Sigmoid colon (tissue), 4 donors: ENCODE measurements at regions not wholly inside any gene's neighbourhood (a gene's known extent, or its start where the extent isn't known, plus 50 kb on each side); places are given as distances from the start of the nearest gene placed in this dataset.

Source experiments
- CTCF ChIP-seq, 4 experiments: fragments of 450-650 bp in 3 of 4; fragments of 200-600 bp in 1 of 4; IDR thresholded peaks; one replicate each; pipeline ENCODE4 v1.5.1; 2016 to 2019; ENCODE audit warnings: antibody characterized with exemption in 4 of 4, mild to moderate bottlenecking in 3 of 4, moderate library complexity in 2 of 4
- EP300 ChIP-seq, 4 donors: sonication (generic); formaldehyde crosslinking; IDR thresholded peaks; one replicate each; pipeline ENCODE4 v1.6.1; 2017; ENCODE audit warnings: antibody characterized with exemption in 4 of 4
- POLR2A ChIP-seq, 2 donors: fragments of 450-650 bp; IDR thresholded peaks; one replicate each; pipeline ENCODE4 v1.6.1; 2016; ENCODE audit warnings: antibody characterized with exemption in 2 of 2, mild to moderate bottlenecking in 2 of 2, moderate library complexity in 2 of 2
- POLR2AphosphoS5 ChIP-seq, 4 donors: sonication (generic); formaldehyde crosslinking; IDR thresholded peaks; one replicate each; pipeline ENCODE4 v1.6.1; 2017; ENCODE audit warnings: antibody characterized with exemption in 4 of 4

- TF ChIP-seq CTCF (IDR thresholded peaks at IDR 0.05): no peak
- TF ChIP-seq POLR2AphosphoS5 (IDR thresholded peaks at IDR 0.05): no peak
- no peak for TF ChIP-seq POLR2A (IDR thresholded peaks at IDR 0.05)
- no peak for TF ChIP-seq EP300 (IDR thresholded peaks at IDR 0.05)
Observed at GRCh38 chr12:88767699-88768098, 187.4 kb upstream of the KITLG start.
